Ureter (tissue), 1 donor: ENCODE measurements at regions not wholly inside any gene's neighbourhood (a gene's known extent, or its start where the extent isn't known, plus 50 kb on each side); places are given as distances from the start of the nearest gene placed in this dataset.

Source experiments
- DNase-seq: peaks from one replicate; pipeline ENCODE4 v3.0.0-alpha.2; 2020; ENCODE audit warnings: low spot score
- donor health status: DM: yes; HTN: yes; CAD: no.

GRCh38 chr22:48222742-48223487 lies 1460.5 kb downstream of the TBC1D22A start:
- DNase-seq = no peak

DNA sequence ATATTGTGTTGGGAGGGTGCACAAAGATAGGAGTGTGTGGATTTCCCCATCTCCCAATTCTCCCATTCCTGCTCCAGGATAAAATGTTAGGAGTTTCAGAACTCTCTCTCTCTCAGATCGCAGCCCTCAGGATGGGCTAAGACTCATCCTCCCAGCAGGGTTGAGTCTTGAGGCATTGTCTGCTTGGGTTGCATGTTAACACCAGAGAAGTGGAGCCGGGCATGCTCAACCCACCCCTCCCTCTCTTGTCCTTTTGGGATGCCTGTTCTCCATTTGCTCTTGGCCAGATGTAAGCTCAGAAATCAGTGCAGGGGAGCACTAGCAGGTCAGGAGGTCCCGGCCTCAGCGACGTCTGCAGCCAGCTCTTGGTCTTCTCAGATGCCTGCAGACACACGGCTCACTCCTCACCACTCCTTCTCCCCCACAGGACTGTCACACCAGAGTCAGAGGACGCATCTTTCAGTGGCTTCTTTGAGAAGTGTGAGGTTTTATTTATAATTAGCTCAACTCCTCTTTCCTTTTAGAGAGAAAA lies 1456.5 kb downstream of the TBC1D22A start:
- DNase-seq = no peak

GRCh38 chr22:48217596-48217995 lies 1455.1 kb downstream of the TBC1D22A start:
- no peak for DNase-seq

- DNase-seq = no peak
Measured at GRCh38 chr22:48212727-48213126, 1450.3 kb downstream of the TBC1D22A start.

DNA sequence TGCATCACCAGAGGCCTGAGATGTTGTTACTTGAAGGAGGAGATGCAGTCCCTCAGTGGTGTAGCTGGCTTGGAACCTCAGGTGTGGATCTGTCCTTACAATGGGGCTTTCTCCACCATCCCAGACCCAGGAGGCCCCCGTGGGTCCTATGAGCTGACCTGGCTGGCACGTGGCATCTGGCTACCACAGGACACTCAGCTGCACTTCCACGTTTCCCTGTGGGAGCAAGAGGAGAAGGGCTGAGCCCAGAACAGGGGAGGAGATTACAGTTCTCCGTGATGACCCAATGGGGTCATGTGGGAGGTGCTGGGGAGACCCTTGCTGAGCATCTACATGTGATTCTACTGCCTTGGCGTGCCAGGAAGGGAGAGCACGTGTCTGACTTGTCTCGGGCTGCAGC lies 1448.4 kb downstream of the TBC1D22A start:
- DNase-seq = no peak

DNA sequence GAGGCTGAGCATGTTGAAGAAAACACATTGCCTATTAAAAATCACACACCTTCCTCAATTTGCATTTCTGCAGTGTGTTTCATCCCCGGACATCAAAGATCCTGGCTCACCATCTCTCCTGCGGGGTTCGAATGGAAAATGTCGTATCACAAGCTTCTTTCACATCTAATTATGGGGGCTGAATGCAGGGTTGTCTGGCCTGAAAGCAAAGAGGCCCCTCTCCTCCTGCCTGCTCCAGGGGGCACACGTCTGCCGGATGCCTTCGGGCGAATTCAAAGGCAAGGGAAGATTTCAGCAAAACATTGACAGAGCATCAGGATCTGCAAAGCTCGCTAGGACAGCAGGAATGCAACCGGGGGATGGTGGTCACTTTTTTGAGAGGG lies 1447.7 kb downstream of the TBC1D22A start:
- no peak for DNase-seq

DNA sequence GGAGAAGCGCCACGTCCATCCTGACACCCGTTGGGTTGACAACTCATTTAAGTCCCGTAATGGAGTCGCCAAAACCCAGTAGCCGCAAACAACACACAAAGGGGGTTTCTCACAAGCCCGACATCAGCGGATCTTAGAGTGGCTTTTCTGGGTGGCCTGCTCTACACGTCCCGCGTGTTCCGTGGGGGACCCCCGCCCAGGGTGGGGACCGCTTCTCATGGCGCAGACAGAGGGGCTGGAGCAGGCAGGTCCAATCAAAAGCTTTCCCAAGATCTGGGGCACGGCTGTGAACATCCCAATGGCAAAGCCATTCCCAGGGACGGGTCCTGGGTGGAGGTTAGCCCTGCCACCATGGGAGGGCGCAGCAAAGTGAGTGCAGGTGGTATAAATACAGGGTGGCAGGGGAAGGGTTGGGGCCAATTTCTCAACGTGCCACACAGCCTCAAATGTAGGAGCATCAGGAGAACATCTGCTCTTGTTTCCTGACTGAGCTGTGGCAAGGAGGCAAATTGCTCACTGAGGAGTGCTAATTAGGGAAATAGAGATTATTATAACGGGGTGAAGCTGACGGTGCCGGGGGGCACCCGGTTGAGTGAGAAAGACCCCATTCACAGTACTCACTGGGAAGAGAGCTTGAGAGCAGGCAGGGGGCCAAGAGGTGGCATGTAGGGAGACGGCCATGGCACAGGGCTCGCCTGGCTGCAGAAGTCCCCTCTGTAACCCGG lies 1447.2 kb downstream of the TBC1D22A start:
- DNase-seq = no peak

GRCh38 chr22:48208894-48209293 lies 1446.4 kb downstream of the TBC1D22A start:
- no peak for DNase-seq

GRCh38 chr22:48207919-48208535 lies 1445.6 kb downstream of the TBC1D22A start:
- DNase-seq = no peak

- DNase-seq = no peak
Measured at GRCh38 chr22:48205790-48206189, 1443.3 kb downstream of the TBC1D22A start.

DNA sequence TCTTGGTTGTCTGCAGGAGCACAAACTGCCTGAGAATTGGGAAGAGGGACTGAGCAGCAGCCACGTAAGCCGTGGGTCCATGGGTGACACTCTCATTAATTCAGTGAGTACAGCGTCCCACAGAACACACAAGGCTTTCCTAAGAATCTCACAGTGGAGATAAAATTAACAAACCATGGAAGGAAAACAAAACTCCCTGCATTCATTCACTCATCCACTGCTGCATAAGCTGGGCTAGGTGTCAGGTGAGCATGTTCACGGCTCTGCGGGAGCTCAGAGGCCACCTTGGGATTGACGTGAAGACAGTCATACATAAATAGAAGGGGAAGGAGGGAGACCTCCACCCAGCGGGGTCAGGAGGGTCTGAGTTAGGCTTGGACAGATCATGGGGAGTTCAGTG lies 1442.7 kb downstream of the TBC1D22A start:
- DNase-seq = no peak

DNA sequence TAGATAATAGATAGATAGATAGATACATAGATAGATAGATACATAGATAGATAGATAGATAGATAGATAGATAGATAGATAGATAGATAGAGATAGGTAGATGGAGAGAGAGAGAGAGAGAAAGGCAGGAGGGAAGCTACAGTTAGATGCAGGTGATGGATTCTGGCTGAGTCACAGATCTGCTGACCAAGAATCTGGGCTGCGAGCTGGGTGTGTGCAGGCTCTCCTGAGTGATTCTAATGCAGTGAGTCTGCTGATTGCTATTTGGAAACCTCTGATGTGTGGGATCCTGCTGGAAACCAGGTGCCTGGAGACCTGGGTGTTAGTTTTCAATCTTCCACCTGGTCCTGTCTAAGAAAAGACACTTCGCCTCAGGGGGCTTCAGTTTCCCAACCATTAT lies 1441.8 kb downstream of the TBC1D22A start:
- no peak for DNase-seq

DNA sequence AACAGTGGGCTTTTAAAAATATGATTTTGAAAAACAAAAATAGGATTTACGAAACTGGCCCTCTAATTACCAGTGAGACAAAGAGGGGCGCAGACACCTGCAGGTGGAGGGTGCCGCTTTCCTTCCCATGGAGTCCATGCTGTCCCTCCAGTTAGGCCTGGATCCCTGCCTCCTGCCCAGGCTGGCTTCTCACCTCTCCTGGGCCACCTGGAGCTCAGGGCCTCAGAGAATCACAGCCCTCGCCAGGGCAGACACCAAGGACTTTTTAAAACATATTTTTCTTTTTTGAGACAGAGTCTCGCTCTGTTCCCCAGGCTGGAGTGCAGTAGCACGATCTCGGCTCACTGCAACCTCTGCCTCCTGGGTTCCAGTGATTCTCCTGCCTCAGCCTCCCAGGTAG lies 1437.2 kb downstream of the TBC1D22A start:
- DNase-seq = peak; percentile 18

- peak; percentile 42 for DNase-seq
Measured at GRCh38 chr22:48198489-48199459, 1436.3 kb downstream of the TBC1D22A start.

DNA sequence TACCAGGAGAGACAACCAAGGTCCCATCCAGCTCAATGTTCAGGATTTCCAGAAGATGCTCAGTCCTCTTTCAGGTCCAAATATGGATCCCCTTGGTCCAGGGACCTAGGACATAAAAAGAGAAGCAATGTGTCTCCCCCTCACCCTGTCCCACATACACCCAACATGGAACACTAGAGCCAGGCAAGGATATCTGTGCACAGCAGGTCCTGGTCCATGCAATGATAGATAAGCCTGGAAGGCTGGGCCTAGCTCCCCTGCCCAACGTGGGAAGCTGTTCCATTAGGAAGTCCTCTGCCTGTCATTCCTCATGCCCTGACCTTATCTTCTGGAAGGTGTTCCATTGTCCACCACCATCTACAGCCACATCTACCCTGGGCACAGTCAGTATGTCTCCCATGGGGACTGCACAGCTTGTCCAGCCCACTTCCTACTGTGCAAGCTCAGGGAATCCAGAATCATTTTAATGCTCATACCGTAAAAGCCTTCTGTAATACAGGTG lies 1434.8 kb downstream of the TBC1D22A start:
- peak; percentile 20 for DNase-seq

DNA sequence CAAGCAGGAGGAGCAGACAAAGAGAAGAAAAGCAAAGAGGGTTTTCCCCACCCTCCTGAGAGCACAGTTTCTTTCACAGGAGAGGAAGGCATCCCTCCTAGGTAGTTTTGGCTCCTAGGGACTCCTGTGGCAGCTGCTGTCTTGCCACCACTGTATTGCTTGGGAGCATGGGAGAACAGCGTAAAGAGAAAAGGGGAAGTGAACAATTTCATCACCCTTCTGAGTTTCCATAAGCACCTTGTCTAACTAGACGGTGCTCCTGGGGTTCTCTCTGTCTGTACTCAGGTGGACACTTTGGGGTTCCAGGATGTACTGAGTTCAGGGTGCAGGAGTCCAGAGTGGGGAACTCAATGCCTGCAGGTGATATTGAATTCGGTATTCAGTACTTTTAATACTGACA lies 1430.5 kb downstream of the TBC1D22A start:
- DNase-seq = no peak

DNA sequence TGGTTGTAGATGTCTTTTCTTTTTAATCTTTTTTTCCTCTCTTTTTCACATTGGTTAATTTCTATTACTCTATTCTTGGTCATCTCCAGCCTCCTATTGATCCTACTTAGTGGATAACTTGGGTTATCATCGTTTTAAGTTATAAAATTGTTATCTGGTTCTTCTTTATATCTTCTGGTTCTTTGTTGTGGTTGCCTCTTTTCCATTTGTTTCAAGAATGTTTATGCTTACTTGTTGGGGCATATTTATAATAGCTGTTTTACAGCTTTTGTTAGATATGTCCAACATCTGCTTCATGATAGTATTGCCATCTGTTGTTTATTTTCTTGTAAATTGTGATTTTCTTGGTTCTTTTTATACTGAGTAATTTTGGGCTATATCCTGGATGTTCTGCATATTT lies 1429.6 kb downstream of the TBC1D22A start:
- no peak for DNase-seq

GRCh38 chr22:48188231-48188721 lies 1425.8 kb downstream of the TBC1D22A start:
- no peak for DNase-seq

DNA sequence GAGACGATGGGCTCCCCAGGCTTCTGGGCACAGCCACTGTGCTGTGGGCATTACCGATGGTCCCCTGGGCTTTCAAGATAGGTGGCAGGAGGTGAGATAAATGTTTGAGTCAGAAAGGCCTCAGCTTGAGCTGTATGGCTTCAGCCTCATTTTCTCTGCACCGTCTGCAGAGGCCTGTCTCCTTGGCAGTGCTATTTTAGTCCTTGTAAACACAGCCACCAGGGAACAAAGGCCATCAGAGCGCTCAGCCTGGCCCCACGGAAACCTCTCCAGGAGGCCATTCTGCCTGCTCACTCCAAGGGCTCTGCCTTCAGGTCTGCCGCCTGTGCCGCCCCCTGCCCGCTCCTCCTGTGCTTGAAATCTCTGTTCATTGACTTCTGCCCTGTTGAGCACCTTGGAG lies 1424.9 kb downstream of the TBC1D22A start:
- no peak for DNase-seq

DNA sequence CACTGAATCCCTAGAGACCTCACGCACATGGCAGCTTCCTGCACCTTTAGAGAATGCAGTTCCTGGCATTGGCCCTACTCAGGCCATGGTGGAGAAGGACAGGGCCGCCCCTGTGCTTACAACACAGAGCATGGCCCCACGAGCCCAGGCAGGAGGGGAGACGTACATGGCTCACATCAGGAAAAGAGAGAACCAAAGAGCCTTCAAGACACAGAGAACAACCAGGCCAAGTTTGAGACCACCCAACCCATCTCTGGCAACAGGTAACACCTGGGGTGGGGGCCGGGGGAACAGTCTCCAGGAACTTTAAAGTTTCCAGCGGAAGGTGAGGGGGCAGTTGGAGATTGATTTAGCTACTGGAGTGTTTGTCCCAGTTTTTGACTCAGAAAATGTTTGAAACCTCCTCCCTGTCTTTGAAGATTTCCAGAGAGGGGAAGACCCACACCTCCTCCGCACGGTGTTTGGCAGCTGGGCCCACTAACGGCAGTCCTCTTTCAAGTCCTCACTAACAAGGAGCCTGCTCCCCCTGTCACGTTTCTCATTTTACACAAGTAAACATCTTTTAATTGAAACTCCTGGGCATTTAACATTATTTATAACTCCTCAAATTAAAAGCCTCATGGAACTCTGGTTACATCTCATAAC lies 1423.8 kb downstream of the TBC1D22A start:
- no peak for DNase-seq
